ENCODE measurements at regions not wholly inside any gene's neighbourhood (a gene's known extent, or its start where the extent isn't known, plus 50 kb on each side); places are given as distances from the start of the nearest gene placed in this dataset.

DNA sequence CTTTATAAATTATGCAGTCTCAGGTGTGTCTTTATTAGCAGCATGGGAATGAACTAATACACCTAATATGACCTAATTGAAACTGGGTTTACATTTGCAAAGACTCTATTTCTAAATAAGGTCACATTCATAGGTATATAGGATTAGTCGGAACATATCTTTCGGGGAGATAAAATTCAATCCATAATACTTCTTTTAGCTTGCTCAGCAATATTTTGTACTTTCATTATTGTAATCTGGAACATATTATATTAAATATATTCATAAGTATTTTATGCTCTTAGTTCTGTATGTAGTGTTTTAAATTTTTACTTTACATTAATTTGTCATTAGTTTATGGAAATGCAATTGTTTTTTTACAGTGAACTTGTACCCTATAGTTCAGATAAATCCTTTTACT is 927.7 kb downstream of the CCDC85A start:
- Histone ChIP-seq H3K4me1 (ENCODE audit: insufficient read depth, low read length) (no peaks in the 10 kb centered on the region), H2BK15ac (ENCODE audit: low read depth, low read length) (no peak overlapping the region), H2BK12ac (ENCODE audit: insufficient read length, low read depth, low read length) (no peak overlapping the region), H4K5ac (ENCODE audit: insufficient read length, low read depth, low read length) (no peak overlapping the region), H2AK5ac (ENCODE audit: insufficient read length, low read length) (no peak overlapping the region), H3K23me2 (ENCODE audit: insufficient read length, low read depth, low read length, poor library complexity, severe bottlenecking) (no peaks in the 10 kb centered on the region), H3K23ac (ENCODE audit: insufficient read length, low read depth, low read length) (no peak overlapping the region), H3K9me3 (ENCODE audit: control insufficient read depth, low read depth, low read length) (no peaks in the 10 kb centered on the region), H2BK20ac (ENCODE audit: low read depth, low read length, poor library complexity, severe bottlenecking) (no peak overlapping the region), H3K56ac (ENCODE audit: insufficient read length, low read depth, low read length) (no peak overlapping the region), H3K27ac (ENCODE audit: insufficient read length, low read depth, low read length) (no peak overlapping the region), H4K20me1 (ENCODE audit: control insufficient read depth, insufficient read depth, insufficient read length) (no peaks in the 10 kb centered on the region), H3K4ac (ENCODE audit: low read depth, low read length) (no peak overlapping the region), H3K4me2 (ENCODE audit: insufficient read depth, insufficient read length, low read length) (no peak overlapping the region), H3K27me3 (ENCODE audit: insufficient read depth, low read length) (no peaks in the 10 kb centered on the region), H3K9ac (ENCODE audit: extremely low read depth, insufficient read length, low read length) (no peak overlapping the region), H3K14ac (ENCODE audit: insufficient read depth, low read length) (no peak overlapping the region), H4K91ac (ENCODE audit: insufficient read length, low read depth, low read length) (no peak overlapping the region), H2BK120ac (ENCODE audit: low read depth, low read length, poor library complexity, severe bottlenecking) (no peak overlapping the region), H2BK5ac (ENCODE audit: insufficient read length, low read length) (no peak overlapping the region), H3K18ac (ENCODE audit: insufficient read length, low read depth, low read length) (no peak overlapping the region), H3K79me2 (ENCODE audit: insufficient read depth, low read length) (no peaks in the 10 kb centered on the region), H3T11ph (ENCODE audit: low read length) (no peak overlapping the region), H2AFZ (ENCODE audit: low read length) (no peak overlapping the region), H4K8ac (replicated peaks; ENCODE audit: insufficient read length, low read depth, low read length) (no peak overlapping the region), H3K79me1 (ENCODE audit: insufficient read depth, low read depth, low read length, poor library complexity, severe bottlenecking) (no peaks in the 10 kb centered on the region)
- Mint-ChIP-seq H3K4me3 (no peak overlapping the region), H3K36me3 (ENCODE audit: insufficient read depth in 1 of 3, low read depth in 3 of 3) (peaks cover 0 to 6% (median 1%) of the 10 kb centered on the region in 3 experiments; a peak in 1 of 7 replicates), H3K9me3 (peaks cover 6 to 11% of the 10 kb centered on the region in 2 experiments; a peak in 4 of 5 replicates), H3K4me1 (no peaks in the 10 kb centered on the region), H3K27ac (no peak overlapping the region), H3K27me3 (ENCODE audit: low read depth) (no peaks in the 10 kb centered on the region)
- TF ChIP-seq CTCF (conservative IDR thresholded peaks at IDR 0.05) = no peak
- no CpG with 5 or more reads among the region's 2 CpGs for WGBS (ENCODE audit: extremely low coverage, insufficient read length, low lambda C conversion rate)
- no peak for DNase-seq

Data from H9 (cell line).